Left colon (tissue), 2 donors: ENCODE measurements at regions not wholly inside any gene's neighbourhood (a gene's known extent, or its start where the extent isn't known, plus 50 kb on each side); places are given as distances from the start of the nearest gene placed in this dataset.
"Not testable (repeated sequence)": the region's sequence is repeated elsewhere in the genome, so short reads cannot be mapped to it uniquely, and the experiment has no call there.

Experiments used
- ATAC-seq: fragments of 200-7000 bp; cut with Tn5 transposase; one replicate; pipeline ENCODE4 v1.9.1; 2020; ENCODE audit warnings: mild to moderate bottlenecking, moderate library complexity
- DNase-seq, 2 donors: peaks; one replicate each; pipeline ENCODE4 v3.0.0-alpha.2; 2020
- intact Hi-C, 2 donors: fragments of 100-400 bp; cut with DNase I in 1 of 2; cut with micrococcal nuclease in 1 of 2; formaldehyde crosslinking; loops; one replicate each; pipeline versions ENCODE4 v1.11.2 to v1.14.0; 2022; cut with DNase I, micrococcal nuclease
- donor health status: DM: no; HTN: no; CAD: no.
- donor health status: DM: yes; HTN: yes; CAD: no.

DNA sequence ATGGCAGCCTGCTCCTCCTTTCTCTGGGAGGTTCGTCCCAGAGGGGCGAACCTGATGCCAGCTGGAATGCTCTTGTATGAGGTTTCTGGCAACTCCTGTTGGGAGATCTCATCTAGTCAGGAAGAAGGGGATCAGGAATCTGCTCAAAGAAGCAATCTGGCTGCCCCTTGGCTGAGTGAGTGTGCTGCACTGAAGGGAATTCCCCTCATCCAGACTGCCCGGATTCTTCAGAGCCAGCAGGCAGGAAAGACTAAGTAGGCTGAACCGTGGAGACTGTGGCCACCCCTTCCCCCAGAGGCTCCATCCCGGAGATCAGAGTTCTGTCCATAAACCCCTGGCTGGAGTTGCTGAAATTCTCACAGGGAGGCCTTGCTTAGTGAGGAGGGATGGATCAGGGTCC lies 476.0 kb downstream of the CSNK1G3 start:
- ATAC-seq (no peak), DNase-seq (no peak)
- intact Hi-C loops = no loop called here

DNA sequence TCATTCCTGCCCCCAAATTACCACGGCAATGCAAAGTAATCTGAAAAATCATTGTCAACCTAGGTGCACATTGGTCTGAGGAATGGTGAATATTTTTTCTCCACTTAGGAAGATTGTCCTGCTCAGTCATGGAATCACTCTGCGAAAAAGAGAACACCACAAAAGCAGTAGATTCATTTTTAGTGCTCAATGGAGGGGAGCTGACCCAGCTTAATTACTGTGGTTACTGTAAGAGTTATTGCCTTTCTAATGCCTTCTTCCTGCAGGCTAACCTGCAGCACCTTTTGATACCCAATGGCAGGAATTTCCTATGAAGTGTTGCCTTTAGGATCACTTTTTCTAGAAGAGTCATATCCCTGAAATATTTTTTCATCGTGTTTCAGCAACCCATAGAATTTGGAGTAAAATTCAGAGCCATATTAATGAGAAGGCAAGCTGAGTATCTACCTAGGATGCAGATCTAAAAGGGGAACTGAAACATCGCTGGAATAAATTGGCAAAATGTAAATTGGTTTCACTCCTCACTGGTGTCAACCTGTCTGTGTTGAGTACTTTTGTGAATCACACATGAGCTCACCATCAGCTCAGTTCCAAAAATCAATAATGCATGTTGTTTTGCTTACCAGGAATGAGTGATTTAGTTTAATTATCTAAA lies 464.5 kb downstream of the CSNK1G3 start:
- intact Hi-C loops = no loop called here
- no peak for DNase-seq
- no peak for ATAC-seq

DNA sequence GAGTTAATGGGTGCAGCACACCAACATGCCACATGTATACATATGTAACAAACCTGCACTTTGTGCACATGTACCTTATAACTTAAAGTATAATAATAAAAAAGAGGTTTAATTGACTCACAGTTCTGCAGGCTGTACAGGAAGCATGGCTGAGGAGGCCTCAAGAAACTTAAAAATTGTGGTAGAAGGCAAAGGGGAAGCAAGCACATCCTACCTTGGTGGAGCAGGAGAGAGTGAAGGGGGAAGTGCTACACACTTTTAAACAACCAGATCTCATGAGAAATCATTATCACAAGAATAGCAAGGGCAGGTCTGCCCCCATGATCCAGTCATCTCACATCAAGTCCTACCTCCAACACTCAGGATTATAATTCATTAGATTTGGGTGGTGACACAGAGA lies 463.5 kb downstream of the CSNK1G3 start:
- ATAC-seq, intact Hi-C loops, DNase-seq: not testable (repeated sequence)

DNA sequence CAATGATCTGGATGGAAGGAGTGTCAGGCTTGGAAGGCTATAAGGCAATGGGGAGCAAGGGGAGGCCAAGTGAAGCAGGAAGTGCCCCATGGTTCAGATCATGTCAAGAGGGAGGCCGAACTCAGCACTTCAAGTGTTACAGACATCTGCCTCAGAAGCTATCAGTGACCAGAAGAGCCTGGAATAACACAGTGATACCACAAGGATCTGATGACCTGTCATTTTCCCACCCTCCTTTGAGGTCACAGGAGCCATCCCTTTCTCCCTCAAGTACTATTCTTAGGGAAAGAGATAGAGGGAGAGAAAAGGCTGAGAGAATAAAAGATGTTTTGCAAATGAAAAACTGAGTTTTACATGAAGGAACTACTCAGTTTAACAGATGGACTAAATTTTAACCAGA lies 454.8 kb downstream of the CSNK1G3 start:
- no peak for ATAC-seq
- no peak for DNase-seq
- intact Hi-C loops = no loop called here

DNA sequence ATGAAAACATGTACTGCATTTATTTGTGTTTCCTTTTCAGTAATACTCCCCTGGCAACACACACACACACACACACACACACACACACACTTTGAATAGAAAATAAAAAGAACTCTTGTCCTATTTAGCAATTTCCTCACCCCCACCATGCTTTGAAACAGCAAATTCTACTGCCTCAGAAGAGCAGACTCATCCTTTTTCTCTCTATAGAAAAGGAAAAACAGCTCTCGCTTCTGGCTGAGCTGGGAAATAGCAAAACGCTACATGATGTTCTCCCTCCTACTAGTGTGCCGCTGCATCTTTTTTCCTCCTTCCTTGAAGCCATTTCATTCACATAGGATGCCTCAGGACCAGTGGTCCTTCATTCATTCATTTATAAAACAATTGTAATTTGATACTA lies 453.6 kb downstream of the CSNK1G3 start:
- DNase-seq = no peak
- no peak for ATAC-seq
- intact Hi-C loops = no loop called here

DNA sequence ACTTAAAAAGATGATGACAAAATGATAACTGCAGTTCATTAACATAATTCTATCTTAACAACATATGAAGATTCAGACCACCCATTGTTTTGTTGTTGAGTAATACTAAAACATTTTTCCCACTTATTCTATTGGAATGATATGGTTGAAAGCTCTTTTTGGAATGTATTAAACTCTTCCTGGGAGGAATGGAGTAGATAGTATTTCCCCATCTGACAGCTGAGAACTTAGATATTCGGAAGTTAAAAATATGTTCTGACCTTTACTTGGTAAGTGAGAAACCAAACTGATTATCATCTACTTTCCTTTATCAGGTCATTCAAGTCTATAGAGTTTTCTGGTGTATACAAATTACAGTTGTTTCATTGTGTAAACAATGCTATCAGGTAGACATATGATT lies 452.9 kb downstream of the CSNK1G3 start:
- ATAC-seq (no peak), DNase-seq (no peak)
- intact Hi-C loops = no loop called here

DNA sequence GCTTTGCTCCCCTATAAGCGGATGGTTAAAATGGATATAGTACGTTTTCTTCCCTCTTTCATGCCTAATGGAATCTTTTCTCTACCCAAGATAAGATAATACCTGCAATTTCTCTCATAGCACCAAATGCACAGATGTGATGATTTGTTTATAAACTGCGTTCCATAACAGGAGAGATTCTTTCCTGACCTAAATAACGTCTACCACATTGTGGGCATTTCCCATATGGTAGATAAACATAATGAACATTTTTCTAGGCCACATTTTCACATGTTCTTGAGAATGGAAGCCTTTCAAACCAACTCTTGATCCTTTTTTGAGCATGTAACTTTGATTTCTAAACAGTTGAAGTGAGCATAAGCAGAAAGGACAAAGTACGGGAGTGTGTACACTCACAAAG lies 448.5 kb downstream of the CSNK1G3 start:
- intact Hi-C loops = no loop called here
- DNase-seq (no peak), ATAC-seq (no peak)

DNA sequence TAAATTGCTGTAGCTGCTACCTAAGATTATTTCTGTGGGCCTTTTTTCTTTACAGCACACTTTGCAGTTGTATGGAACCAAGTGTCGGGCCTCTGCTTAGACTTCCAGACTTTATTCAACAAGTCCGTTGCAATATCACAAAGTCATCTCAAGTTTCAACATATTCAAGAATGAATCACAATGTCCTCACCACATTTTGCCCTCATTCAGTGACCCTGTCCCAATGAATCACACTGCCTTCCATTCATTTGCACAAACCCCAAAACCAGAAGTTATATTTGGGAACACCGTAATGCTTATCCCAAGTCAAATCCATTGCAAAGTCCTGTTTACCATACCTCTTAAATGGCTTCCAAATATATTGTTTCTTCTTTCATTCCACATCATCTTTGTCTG lies 439.6 kb downstream of the CSNK1G3 start:
- DNase-seq = no peak
- ATAC-seq = no peak
- intact Hi-C loops = no loop called here

DNA sequence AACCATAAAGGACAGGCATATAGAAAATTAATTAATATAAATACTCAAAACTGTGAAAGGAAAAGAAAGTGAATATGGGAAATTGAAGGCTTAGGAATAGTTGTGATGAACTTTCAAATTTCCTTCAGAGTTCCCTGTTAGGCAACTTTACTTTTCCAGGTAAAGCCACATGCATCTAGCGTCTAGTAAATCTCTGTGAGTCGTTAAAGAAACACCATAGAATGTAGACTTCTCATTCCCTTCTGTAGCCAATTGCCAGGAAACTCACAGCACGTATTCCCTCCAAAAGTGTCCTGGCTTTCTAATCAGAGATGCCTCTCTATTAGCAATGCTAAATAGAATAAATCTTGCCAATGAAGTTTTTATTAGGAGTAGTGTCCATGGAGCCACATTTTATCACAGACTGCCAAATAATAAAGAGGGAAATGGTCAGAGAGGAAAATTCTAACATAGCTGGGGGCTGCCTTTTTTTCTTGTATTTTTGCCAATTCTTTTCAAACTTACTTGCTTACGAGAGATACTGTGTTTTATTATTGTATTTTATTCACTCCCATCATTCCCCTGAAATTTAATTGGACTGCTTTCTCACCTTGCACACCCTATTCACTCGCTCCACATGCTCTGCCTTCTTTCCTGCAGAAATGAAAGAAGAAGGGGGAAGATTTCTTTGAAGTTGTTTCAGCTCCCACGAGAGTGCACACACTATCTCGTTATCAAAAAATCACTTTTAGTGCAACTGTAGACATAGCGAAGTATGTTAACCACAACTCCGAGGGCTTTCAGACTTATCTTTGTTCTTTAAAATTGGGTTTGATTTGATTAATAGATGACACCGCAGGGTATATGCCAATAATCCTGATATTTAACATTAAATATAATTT lies 439.0 kb downstream of the CSNK1G3 start:
- no peak for ATAC-seq
- no peak for DNase-seq
- intact Hi-C loops = no loop called here

DNA sequence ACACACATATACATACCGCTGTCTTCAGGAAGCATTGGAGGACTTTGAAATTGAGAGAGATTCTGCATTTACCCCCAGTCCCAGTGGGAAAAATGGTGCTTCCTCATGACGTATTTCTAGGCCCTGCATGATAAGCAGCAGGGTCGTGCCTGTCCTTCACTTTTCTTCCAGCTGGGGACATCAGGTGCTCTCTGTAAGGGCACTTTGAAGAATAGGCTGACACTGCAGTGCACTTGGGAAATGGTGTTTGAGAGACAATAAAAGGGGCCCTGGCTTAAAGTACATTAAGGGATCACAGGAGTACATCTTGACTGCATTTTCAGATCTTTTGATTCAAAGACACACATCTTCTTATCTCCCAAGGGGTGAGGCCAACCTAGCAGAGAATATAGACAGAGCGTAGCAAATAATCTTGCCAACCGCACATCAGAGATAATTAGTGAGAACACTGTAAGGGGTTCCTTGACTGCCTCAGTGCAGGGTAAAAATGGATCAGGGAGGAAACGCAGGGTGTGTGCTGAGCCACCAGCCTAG lies 437.9 kb downstream of the CSNK1G3 start:
- intact Hi-C loops = no loop called here
- no peak for ATAC-seq
- DNase-seq = no peak

DNA sequence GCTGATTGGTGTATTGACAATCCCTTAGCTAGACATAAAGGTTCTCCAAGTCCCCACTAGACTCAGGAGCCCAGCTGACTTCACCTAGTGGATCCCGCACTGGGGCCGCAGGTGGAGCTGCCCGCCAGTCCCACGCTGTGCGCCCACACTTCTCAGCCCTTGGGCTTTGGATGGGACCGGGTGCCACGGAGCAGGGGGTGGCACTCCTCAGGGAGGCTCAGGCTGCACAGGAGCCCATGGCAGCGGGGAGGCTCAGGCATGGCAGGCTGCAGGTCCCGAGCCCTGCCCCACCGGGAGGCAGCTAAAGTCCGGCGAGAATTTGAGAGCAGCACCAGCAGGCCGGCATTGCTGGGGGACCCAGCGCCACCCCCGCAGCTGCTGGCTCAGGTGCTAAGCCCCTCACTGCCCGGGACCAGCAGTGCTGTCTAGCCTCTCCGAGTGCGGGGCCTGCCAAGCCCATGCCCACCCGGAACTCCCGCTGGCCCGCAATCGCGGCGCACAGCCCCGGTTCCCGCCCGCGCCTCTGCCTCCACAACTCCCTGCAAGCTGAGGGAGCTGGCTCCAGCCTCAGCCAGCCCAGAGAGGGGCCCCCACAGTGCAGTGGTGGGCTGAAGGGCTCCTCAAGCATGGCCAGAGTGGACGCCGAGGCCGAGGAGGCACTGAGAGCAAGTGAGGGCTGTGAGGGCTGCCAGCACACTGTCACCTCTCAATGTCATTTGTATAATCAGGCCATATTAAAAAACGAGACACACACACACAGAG lies 437.2 kb downstream of the CSNK1G3 start:
- ATAC-seq = no peak
- intact Hi-C loops = no loop called here
- DNase-seq = no peak

DNA sequence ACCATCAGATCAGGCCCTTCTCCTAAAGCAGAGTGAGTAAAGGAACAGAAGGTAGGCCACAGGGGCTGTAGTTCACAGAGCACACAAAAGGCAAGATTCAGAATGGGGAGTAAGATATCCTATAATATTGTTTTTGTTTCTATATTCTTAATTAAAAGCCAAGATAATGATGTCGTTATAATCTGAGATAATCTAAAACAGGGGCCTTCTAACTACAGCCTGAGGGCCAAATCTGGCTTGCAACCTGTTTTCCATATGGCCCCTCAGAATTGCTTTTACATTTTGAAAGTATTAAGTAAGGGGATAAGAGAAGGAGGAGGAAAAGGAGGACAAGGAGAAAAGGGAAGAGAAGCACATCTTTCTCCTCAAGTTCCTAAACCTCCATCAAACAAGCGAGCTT lies 435.8 kb downstream of the CSNK1G3 start:
- ATAC-seq (no peak), DNase-seq (no peak)
- intact Hi-C loops = no loop called here

DNA sequence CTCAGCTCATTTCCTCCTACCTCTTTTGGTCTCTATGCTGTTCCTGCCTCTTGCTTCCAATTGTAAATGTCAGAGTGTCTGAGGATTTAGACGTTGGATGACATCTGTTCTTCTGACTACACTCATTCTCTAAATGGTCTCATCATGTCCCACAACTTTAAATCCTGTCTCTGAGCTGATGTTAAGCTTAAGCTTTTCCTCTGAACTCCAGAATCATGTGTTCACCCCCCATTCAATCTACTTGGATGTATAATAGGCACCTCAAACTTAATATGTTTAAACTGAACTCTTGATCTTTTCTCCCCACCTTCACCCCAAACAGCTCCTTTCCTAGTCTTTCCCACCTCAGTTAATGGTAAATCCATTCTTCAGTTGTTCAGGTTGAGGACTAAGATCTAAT lies 433.6 kb downstream of the CSNK1G3 start:
- DNase-seq (no peak), ATAC-seq (no peak)
- intact Hi-C loops = no loop called here

DNA sequence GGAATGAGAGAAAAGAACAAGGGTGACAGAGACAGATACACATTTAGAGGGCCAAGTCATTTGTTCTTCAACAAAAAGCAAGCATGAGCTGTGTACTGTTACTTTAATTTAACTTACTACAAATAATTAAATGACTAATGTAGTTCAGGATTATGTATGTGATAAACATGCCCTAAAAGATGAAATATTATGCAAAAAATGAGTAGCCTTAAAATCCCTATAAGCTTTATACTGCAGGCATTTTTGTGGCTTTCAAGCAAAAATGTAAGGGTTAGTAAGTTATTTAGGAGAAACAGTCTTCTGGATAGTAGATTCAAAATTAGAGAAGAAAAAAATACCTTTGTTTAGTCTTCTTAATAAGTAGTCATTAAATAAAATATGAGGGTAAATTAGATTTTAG lies 431.2 kb downstream of the CSNK1G3 start:
- DNase-seq = no peak
- no peak for ATAC-seq
- intact Hi-C loops = no loop called here

DNA sequence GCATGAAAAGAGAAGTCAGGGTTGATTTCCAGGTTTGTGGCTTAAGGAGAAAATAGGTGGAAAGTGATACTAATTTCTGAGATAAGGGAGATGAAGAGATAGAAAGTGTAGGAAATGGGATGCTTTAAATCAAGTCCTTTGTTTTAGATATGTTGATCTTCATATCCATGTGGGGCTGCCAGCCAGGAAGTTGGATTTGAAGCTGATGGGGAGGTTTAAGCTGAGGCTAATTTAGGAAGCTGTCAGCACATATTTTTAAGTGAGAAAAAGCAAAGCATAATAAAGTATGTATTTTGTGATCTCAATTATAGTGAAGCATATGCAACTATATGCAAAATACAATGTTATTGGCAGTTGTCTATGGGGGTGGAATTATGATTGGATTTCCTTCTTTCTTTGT lies 428.4 kb downstream of the CSNK1G3 start:
- no peak for DNase-seq
- intact Hi-C loops = no loop called here
- ATAC-seq = no peak

DNA sequence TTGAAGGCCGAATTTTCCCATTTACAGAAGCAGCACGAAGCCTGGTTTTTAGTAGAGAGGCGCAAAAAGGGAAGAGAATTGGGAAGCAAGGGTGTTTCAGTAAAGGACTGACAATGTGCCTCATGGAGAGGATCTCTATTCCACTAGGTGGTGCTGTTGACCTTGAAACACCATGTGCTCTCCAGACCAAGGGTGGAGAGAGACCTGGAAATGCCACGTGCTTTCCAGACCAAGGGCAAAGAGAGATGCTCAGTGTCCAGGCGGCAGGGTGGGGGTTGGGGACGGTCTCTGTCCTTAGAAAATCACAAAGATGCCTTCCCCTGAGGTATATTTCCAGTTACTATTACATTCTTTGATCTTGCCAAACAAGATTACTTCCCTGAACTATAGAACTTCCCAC lies 425.3 kb downstream of the CSNK1G3 start:
- DNase-seq (peak; percentile 21 to 25), ATAC-seq (peak; percentile 54)
- intact Hi-C loops = no loop called here

DNA sequence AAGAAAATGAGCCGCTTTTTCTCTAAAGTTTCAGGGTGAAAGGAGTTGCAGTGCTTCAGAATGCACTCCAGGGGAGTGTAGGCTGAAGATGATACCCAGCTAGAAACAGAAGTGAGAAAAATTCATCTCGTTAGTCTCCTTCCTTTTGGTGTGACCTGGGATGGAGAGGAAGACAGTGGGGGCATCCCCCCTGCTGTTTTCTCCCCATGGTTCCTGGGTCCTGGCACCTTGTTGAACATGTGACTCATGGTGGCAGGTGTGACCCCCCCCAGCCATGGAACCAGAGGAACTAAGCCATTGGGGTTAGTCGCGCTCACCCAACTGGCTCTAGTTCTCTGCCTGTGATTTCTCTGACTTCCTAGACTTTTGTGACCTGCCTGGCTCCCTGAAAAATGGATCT lies 424.6 kb downstream of the CSNK1G3 start:
- intact Hi-C loops = no loop called here
- DNase-seq (no peak), ATAC-seq (no peak)

DNA sequence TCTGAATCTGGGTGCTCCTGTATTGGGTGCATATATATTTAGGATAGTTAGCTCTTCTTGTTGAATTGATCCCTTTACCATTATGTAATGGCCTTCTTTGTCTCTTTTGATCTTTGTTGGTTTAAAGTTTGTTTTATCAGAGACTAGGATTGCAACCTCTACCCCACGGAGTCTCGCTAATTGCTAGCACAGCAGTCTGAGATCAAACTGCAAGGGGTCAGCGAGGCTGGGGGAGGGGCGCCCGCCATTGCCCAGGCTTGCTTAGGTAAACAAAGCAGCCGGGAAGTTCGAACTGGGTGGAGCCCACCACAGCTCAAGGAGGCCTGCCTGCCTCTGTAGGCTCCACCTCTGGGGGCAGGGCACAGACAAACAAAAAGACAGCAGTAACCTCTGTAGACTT lies 421.8 kb downstream of the CSNK1G3 start:
- ATAC-seq, DNase-seq, intact Hi-C loops: not testable (repeated sequence)

DNA sequence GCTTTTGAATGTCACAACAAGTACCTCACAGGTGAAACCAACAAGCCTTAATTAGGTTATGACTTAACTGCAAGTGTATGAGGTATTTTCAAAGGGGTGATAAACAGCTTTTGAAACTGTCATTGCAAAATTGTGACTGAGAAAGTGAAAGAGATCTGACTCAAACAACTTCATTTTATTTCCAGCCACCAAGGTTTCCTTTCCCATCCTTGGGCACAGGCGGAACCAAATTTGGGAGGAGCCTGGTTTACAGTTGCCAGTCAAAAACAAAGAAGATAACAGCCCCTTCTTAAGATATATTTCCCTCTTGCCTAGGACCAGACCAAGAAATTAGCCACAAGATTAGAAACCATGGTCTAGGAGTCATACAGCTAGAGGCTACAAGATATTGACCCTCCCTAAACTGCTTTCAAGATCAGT lies 417.1 kb downstream of the CSNK1G3 start:
- no peak for ATAC-seq
- intact Hi-C loops = no loop called here
- no peak for DNase-seq

DNA sequence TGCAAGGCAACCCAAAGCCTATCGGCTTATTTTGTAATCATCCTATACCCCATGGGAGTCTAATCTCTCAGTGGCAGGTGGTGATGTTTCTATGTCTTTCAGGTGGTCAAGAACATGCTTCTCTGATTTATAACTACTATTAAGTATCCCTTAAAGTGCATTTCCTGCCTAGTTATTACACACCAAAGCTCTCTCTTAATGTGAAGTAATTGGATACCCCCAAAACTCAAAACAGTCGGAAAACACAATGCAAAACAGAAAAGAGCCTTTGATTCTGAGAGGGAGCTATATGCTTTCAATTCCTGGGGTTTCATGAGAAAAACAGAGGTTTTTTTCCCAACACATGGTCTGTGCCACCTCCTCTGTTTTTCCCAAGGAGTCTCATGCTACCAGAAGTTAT lies 416.4 kb downstream of the CSNK1G3 start:
- DNase-seq (no peak), ATAC-seq (no peak)
- intact Hi-C loops = no loop called here
